Keratinocyte (primary cell): ENCODE measurements at regions not wholly inside any gene's neighbourhood (a gene's known extent, or its start where the extent isn't known, plus 50 kb on each side); places are given as distances from the start of the nearest gene placed in this dataset.
A peak's percentile ranks its signal among the peaks of the same experiment; 100 is the strongest.

ENCODE experiments used
- DNase-seq: peaks from one replicate; pipeline ENCODE4 v3.0.0-alpha.2; 2011; ENCODE audit warnings: low read depth, missing footprints, low spot score
- FAIRE-seq: peaks from 2 replicates; lab custom pipeline; 2011; peaks lifted over from hg19 to GRCh38; lab: Jason Lieb, UNC
- H2AFZ ChIP-seq: 2 replicates; pipeline ENCODE4 v1.6.0; 2012; ENCODE audit warnings: low read length, control low read depth, inconsistent platforms; ENCODE audit not compliant: control insufficient read depth
- H3K27ac ChIP-seq: 2 replicates; pipeline ENCODE4 v1.5.1; 2011; ENCODE audit warnings: low read length; ENCODE audit not compliant: control insufficient read depth, insufficient read depth
- H3K27me3 ChIP-seq: 3 replicates; pipeline ENCODE4 v1.6.0; 2011; ENCODE audit warnings: low read length; ENCODE audit not compliant: control insufficient read depth, insufficient read depth; ENCODE audit errors: extremely low read depth
- H3K36me3 ChIP-seq, 2 experiments: 2 replicates in 1 of 2; 3 replicates in 1 of 2; pipeline ENCODE4 v1.5.1; 2011; ENCODE audit warnings: low read length in 2 of 2, mild to moderate bottlenecking in 1 of 2; ENCODE audit not compliant: control insufficient read depth in 2 of 2, insufficient read depth in 2 of 2; ENCODE audit errors: extremely low read depth in 1 of 2
- H3K4me1 ChIP-seq: 3 replicates; pipeline ENCODE4 v1.5.1; 2011; ENCODE audit warnings: low read length; ENCODE audit not compliant: control insufficient read depth, insufficient read depth; ENCODE audit errors: extremely low read depth
- H3K4me2 ChIP-seq: 3 replicates; pipeline ENCODE4 v1.6.0; 2011; ENCODE audit warnings: low read depth, low read length; ENCODE audit not compliant: control insufficient read depth, insufficient read depth; ENCODE audit errors: extremely low read depth
- H3K4me3 ChIP-seq, 3 experiments: fragments of 200-600 bp in 1 of 3; sonication (generic) in 1 of 3; 2 replicates in 2 of 3; 3 replicates in 1 of 3; pipeline ENCODE4 v1.5.1; 2011 to 2016; ENCODE audit warnings: low read length in 3 of 3, mild to moderate bottlenecking in 3 of 3, control low read depth in 2 of 3, inconsistent platforms in 1 of 3, low read depth in 1 of 3, mixed read lengths in 1 of 3, mixed run types in 1 of 3, moderate library complexity in 1 of 3; ENCODE audit not compliant: control insufficient read depth in 2 of 3, insufficient read depth in 2 of 3; ENCODE audit errors: extremely low read depth in 1 of 3
- H3K79me2 ChIP-seq: 2 replicates; pipeline ENCODE4 v1.6.0; 2012; ENCODE audit warnings: low read length; ENCODE audit not compliant: control insufficient read depth, insufficient read depth
- H3K9ac ChIP-seq: 3 replicates; pipeline ENCODE4 v1.6.0; 2011; ENCODE audit warnings: low read length; ENCODE audit not compliant: control insufficient read depth, insufficient read depth; ENCODE audit errors: extremely low read depth
- H3K9me1 ChIP-seq: 3 replicates; pipeline ENCODE4 v1.6.0; 2011; ENCODE audit warnings: low read length; ENCODE audit not compliant: control insufficient read depth, insufficient read depth; ENCODE audit errors: extremely low read depth
- H3K9me3 ChIP-seq: 2 replicates; pipeline ENCODE4 v1.5.1; 2012; ENCODE audit warnings: low read depth, low read length; ENCODE audit not compliant: control insufficient read depth
- H4K20me1 ChIP-seq: 3 replicates; pipeline ENCODE4 v1.6.0; 2011; ENCODE audit warnings: low read length; ENCODE audit not compliant: control insufficient read depth, insufficient read depth; ENCODE audit errors: extremely low read depth
- EZH2 ChIP-seq: IDR thresholded peaks from one replicate; pipeline ENCODE4 v1.6.1; 2012; ENCODE audit warnings: inconsistent platforms, mild to moderate bottlenecking, low read length, moderate library complexity
- dilution Hi-C: fragments of 300-500 bp; cut with MboI; formaldehyde crosslinking; loops from one replicate; pipeline ENCODE4 v1.7.0; 2020; ENCODE audit warnings: low sequenced_read_pairs; ENCODE audit not compliant: extremely low pct_ligation_motif_present
- TF ChIP-seq, protein P1 (sequence below), 3 experiments: IDR thresholded peaks in 1 of 3; conservative IDR thresholded peaks in 1 of 3; optimal IDR thresholded peaks in 1 of 3; 2 replicates in 2 of 3; 3 replicates in 1 of 3; pipeline versions ENCODE3 to v1.5.1; 2011; ENCODE audit warnings: low read length in 3 of 3, mild to moderate bottlenecking in 3 of 3, moderate library complexity in 2 of 3, control low read depth in 1 of 3, inconsistent platforms in 1 of 3; ENCODE audit not compliant: insufficient read depth in 2 of 3; ENCODE audit errors: extremely low read depth in 1 of 3

- dilution Hi-C loops: no loop called here
- no peak overlapping the region for H3K4me2 ChIP-seq
Measured at GRCh38 chr6:19380293-19380692, 456.9 kb upstream of the ID4 start.

GRCh38 chr6:19382676-19383075, 454.5 kb upstream of the ID4 start:
- H3K79me2 ChIP-seq: no peaks in the 10 kb centered on the region
- no peaks in the 10 kb centered on the region for H3K9me3 ChIP-seq
- H3K36me3 ChIP-seq: no peaks in the 10 kb centered on the region
- no peaks in the 10 kb centered on the region for H3K27me3 ChIP-seq
- H3K9ac ChIP-seq: no peak overlapping the region
- H3K9me1 ChIP-seq: no peaks in the 10 kb centered on the region
- FAIRE-seq (no peak), DNase-seq (no peak)
- TF ChIP-seq, protein P1, sequence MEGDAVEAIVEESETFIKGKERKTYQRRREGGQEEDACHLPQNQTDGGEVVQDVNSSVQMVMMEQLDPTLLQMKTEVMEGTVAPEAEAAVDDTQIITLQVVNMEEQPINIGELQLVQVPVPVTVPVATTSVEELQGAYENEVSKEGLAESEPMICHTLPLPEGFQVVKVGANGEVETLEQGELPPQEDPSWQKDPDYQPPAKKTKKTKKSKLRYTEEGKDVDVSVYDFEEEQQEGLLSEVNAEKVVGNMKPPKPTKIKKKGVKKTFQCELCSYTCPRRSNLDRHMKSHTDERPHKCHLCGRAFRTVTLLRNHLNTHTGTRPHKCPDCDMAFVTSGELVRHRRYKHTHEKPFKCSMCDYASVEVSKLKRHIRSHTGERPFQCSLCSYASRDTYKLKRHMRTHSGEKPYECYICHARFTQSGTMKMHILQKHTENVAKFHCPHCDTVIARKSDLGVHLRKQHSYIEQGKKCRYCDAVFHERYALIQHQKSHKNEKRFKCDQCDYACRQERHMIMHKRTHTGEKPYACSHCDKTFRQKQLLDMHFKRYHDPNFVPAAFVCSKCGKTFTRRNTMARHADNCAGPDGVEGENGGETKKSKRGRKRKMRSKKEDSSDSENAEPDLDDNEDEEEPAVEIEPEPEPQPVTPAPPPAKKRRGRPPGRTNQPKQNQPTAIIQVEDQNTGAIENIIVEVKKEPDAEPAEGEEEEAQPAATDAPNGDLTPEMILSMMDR (optimal IDR thresholded peaks at IDR 0.05 in 1 of 3, IDR thresholded peaks at IDR 0.05 in 1 of 3, conservative IDR thresholded peaks at IDR 0.05 in 1 of 3; ENCODE audit: extremely low read depth in 1 of 3, insufficient read depth in 2 of 3, low read length in 3 of 3): no peak
- no peak for TF ChIP-seq EZH2
- H4K20me1 ChIP-seq: no peaks in the 10 kb centered on the region
- H3K4me1 ChIP-seq: no peaks in the 10 kb centered on the region
- dilution Hi-C loops: no loop called here
- H3K27ac ChIP-seq: no peak overlapping the region
- H2AFZ ChIP-seq: no peak overlapping the region
- H3K4me2 ChIP-seq: no peak overlapping the region
- H3K4me3 ChIP-seq: no peak overlapping the region

More at GRCh38 chr6:19380293-19380692, 456.9 kb upstream of the ID4 start:
- Histone ChIP-seq H3K27ac (no peak overlapping the region), H3K9me3 (no peaks in the 10 kb centered on the region), H3K4me3 (no peak overlapping the region), H3K27me3 (no peaks in the 10 kb centered on the region), H3K9ac (no peak overlapping the region), H3K36me3 (no peaks in the 10 kb centered on the region), H3K79me2 (no peaks in the 10 kb centered on the region), H2AFZ (no peak overlapping the region), H3K4me1 (no peaks in the 10 kb centered on the region), H4K20me1 (no peaks in the 10 kb centered on the region), H3K9me1 (no peaks in the 10 kb centered on the region)
- no peak for TF ChIP-seq EZH2
- TF ChIP-seq, protein P1 (optimal IDR thresholded peaks at IDR 0.05 in 1 of 3, IDR thresholded peaks at IDR 0.05 in 1 of 3, conservative IDR thresholded peaks at IDR 0.05 in 1 of 3; ENCODE audit: extremely low read depth in 1 of 3, insufficient read depth in 2 of 3, low read length in 3 of 3): no peak
- FAIRE-seq: peak; percentile 39
- DNase-seq: no peak
